Large intestine (tissue), 3 donors: ENCODE measurements at regions not wholly inside any gene's neighbourhood (a gene's known extent, or its start where the extent isn't known, plus 50 kb on each side); places are given as distances from the start of the nearest gene placed in this dataset.

ENCODE experiments used
- DNase-seq, 2 donors: peaks; one replicate each; pipeline versions ENCODE4 v3.0.0 to v3.0.0-alpha.2; 2013
- H3K27ac ChIP-seq: one replicate; pipeline ENCODE4 v1.5.1; 2013; ENCODE audit warnings: low read length
- H3K27me3 ChIP-seq: 2 replicates; pipeline ENCODE4 v1.6.1; 2013; ENCODE audit warnings: low read length; ENCODE audit not compliant: control insufficient read depth, insufficient read depth
- H3K36me3 ChIP-seq: 2 replicates; pipeline ENCODE4 v1.6.1; 2013; ENCODE audit warnings: low read length; ENCODE audit not compliant: control insufficient read depth, insufficient read depth
- H3K4me1 ChIP-seq: one replicate; pipeline ENCODE4 v1.6.1; 2013; ENCODE audit warnings: low read length; ENCODE audit not compliant: control insufficient read depth, insufficient read depth
- H3K4me3 ChIP-seq: one replicate; pipeline ENCODE4 v1.5.1; 2013; ENCODE audit warnings: low read length
- H3K9me3 ChIP-seq: one replicate; pipeline ENCODE4 v1.6.1; 2013; ENCODE audit warnings: mild to moderate bottlenecking, low read depth, low read length, moderate library complexity; ENCODE audit not compliant: control insufficient read depth
- WGBS: methylation state at CpG from one replicate; pipeline ENCODE4 v1.1.5; 2013; ENCODE audit warnings: low lambda C conversion rate; ENCODE audit not compliant: insufficient coverage; 5-methylcytosine and 5-hydroxymethylcytosine counted together

DNA sequence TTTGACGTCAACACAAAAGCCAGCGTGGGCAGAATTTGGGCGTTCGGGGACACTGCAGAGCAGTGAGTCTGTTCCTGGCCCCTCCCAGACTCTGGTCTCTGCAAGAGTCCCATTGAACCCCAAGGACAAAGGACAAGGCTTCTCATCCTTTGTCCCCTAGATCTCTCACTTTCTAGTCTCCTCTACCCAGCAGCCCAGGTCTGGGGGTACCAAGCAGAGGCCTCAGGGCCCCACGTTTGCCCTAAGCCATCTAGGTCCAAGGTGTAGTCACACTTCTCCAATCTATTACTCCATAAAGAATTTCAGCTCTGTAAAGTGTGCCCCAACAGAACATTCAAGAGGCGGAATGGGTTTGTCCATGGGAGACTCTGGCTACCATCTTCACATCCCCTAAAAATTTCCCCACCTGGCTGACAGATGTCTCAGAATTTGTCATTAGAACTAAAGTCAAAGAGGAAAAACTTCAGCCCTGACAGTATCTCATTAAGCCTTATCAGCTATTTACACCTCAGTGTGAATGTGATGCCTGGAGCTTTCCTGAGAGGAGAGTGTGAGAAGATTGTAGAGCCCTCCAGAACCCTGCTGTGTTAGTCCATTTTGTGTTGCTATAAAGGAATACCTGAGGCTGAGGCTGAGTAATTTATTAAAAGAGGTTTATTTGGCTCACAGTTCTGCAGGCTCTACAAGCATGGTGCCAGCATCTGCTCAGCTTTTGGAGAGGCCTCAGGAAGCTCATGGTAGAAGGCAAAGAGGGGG, 81.4 kb upstream of the HABP2 start:
- H3K9me3 ChIP-seq: no peaks in the 10 kb centered on the region
- WGBS: no CpG with 5 or more reads among the region's 6 CpGs
- no peaks in the 10 kb centered on the region for H3K36me3 ChIP-seq
- H3K27me3 ChIP-seq: no peaks in the 10 kb centered on the region
- no peak for DNase-seq
- H3K27ac ChIP-seq: no peak overlapping the region
- no peak overlapping the region for H3K4me3 ChIP-seq
- no peaks in the 10 kb centered on the region for H3K4me1 ChIP-seq

DNA sequence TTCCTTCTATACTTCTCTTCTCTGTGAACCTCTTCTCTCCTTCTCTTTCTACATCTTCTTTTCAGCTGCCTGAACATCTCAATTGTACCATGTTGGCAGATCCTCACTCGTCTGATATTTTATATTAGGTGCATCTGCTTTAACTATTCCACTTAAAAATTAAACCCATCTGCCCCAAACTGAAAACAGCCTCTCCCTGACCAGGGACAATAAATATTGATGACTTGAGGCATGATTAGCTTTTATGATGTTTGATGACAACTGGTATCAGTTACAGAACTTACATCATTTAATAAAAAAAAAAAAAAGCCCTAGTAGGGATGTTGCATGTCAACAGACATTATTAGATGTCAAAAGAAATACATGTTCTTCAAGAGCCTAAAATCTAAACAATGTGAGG, 79.8 kb upstream of the HABP2 start:
- no CpG with 5 or more reads among the region's 1 CpG for WGBS
- no peaks in the 10 kb centered on the region for H3K27me3 ChIP-seq
- H3K36me3 ChIP-seq: no peaks in the 10 kb centered on the region
- no peak overlapping the region for H3K4me3 ChIP-seq
- no peak overlapping the region for H3K27ac ChIP-seq
- no peaks in the 10 kb centered on the region for H3K4me1 ChIP-seq
- DNase-seq: no peak
- H3K9me3 ChIP-seq: no peaks in the 10 kb centered on the region

DNA sequence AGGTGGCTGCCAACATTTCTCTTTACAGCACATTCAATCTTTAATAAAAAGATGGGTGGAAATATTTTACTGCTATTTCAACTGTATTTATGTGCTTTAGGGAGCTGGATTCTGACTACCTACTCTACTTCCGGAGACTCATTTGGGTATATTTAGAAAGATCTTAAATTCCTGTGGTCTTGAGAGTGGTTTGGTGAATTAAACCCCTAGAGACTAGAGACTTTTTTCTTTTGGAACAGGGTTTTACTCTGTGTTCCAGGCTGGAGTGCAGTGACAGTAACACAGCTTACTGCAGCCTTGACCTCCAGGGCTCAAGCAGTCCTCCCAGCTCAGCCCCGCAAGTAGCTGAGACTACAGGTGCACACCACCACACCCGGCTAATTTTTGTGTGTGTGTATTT, 79.0 kb upstream of the HABP2 start:
- H3K36me3 ChIP-seq: no peaks in the 10 kb centered on the region
- H3K27me3 ChIP-seq: no peaks in the 10 kb centered on the region
- no peak overlapping the region for H3K27ac ChIP-seq
- no peaks in the 10 kb centered on the region for H3K4me1 ChIP-seq
- H3K4me3 ChIP-seq: no peak overlapping the region
- no CpG with 5 or more reads among the region's 3 CpGs for WGBS
- DNase-seq: no peak
- H3K9me3 ChIP-seq: no peaks in the 10 kb centered on the region

DNA sequence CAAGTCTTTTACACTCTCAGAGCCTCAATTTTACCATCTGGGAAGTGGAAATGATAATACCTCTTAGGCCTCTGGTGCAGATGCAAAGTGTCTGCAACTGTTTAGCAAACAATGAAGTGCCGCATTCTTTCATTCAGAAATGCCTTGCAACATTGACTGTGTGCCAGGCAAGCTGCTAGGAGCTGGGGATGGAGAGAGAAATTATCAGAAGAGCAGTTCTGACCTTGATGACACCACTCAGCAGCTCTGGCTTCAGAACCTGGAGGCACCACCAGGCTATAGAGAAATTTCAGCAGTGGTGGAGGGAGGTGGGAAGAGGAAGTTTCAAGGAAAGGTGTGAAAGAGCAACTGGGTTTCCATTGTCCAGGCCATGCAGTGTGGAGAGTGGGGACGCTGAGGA, 78.1 kb upstream of the HABP2 start:
- H3K4me1 ChIP-seq: no peaks in the 10 kb centered on the region
- no peak overlapping the region for H3K27ac ChIP-seq
- H3K4me3 ChIP-seq: no peak overlapping the region
- peaks cover 6% of the 10 kb centered on the region for H3K9me3 ChIP-seq
- DNase-seq: no peak
- no CpG with 5 or more reads among the region's 2 CpGs for WGBS
- no peaks in the 10 kb centered on the region for H3K36me3 ChIP-seq
- no peaks in the 10 kb centered on the region for H3K27me3 ChIP-seq

DNA sequence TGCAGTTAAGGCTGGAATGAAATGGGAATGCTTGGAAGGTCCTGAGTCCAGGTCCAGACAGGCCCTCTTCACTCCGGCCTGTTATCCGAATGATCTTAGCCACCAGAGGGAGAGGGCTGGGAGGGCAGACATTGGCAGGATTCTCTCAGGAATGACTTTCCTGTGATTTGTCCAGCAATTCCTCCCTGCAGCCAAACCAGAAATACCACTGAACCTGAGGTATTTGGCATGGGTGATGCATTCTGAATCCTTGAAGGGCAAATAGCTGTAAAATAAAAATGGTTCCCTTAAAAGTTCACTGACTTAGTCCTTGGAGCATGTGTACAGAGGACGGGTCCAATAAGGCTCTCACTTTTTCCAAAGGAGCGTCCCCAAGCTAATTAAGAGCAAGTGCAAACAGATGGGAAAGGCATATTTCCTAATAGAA, 77.5 kb upstream of the HABP2 start:
- no peak for DNase-seq
- Histone ChIP-seq H3K27me3 (no peaks in the 10 kb centered on the region), H3K4me3 (no peak overlapping the region), H3K4me1 (no peaks in the 10 kb centered on the region), H3K36me3 (no peaks in the 10 kb centered on the region), H3K27ac (no peak overlapping the region), H3K9me3 (peaks cover 9% of the 10 kb centered on the region)
- WGBS: 81% methylated on average over 2 of the region's 4 CpGs

DNA sequence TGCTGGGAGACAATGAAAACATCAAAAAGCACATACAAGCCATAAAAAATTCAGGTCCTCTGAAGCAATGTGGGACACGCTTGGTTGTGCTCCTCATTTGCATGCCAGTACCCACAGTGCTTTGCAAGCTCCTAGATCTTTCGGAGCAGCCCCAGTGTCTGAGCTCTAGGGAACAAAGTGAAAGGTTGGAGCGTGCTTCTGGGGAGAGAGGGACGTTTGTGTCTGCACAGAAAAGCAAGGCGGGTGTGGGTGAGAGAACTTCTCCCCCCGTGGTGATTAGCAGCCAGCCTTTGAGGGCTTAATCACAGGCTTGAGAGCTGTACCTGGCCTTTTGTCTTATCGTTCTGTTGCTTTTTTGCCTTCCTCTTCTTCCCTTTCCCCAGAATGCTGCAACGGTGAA, 76.7 kb upstream of the HABP2 start:
- Histone ChIP-seq H3K9me3 (peaks cover 9% of the 10 kb centered on the region), H3K4me3 (no peak overlapping the region), H3K36me3 (no peaks in the 10 kb centered on the region), H3K27ac (no peak overlapping the region), H3K27me3 (no peaks in the 10 kb centered on the region), H3K4me1 (no peaks in the 10 kb centered on the region)
- WGBS: no CpG with 5 or more reads among the region's 8 CpGs
- no peak for DNase-seq

DNA sequence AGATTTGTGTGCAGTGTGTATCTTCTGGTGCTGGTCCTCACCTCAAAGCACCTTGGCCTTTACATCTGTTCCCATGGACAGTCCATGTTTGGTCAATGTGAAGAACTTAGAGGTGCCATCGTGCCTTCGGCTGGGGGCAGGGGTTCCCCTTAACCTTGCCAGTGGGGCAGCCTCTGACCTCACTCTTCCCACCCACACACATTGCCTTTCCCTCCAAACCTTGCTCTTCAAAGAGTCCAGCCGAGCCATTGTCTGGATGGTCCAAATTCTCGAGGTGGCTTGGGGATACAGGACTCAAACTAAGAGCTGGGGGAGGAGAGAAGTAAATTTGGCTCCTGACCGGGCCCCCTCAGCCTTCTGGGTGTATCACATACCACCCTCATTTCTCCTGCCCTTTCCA, 76.2 kb upstream of the HABP2 start:
- Histone ChIP-seq H3K9me3 (peaks cover 11% of the 10 kb centered on the region), H3K4me3 (no peak overlapping the region), H3K27ac (no peak overlapping the region), H3K4me1 (no peaks in the 10 kb centered on the region), H3K36me3 (no peaks in the 10 kb centered on the region), H3K27me3 (no peaks in the 10 kb centered on the region)
- no CpG with 5 or more reads among the region's 5 CpGs for WGBS
- no peak for DNase-seq

DNA sequence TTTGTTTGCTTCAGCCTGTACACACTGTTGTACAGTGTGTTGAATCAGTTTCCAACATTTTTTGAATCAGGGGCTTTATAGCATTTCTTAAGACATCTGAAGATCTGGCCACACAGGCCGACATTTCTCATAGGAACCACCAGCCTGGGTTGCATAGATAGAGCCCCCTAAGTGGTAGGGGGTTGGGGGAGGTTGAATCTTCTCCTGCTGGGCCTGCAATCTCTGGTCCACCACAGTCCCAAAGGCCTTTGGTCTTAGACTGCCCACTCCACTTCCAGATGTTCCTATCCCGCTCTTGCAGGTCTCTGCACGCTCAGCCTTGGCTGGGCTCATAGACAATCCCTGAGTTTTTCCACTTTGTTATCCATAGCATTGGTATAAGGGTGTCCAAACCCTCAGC, 75.4 kb upstream of the HABP2 start:
- Histone ChIP-seq H3K27ac (no peak overlapping the region), H3K27me3 (no peaks in the 10 kb centered on the region), H3K9me3 (peaks cover 11% of the 10 kb centered on the region), H3K36me3 (no peaks in the 10 kb centered on the region), H3K4me3 (no peak overlapping the region), H3K4me1 (no peaks in the 10 kb centered on the region)
- no peak for DNase-seq
- no CpG with 5 or more reads among the region's 3 CpGs for WGBS

DNA sequence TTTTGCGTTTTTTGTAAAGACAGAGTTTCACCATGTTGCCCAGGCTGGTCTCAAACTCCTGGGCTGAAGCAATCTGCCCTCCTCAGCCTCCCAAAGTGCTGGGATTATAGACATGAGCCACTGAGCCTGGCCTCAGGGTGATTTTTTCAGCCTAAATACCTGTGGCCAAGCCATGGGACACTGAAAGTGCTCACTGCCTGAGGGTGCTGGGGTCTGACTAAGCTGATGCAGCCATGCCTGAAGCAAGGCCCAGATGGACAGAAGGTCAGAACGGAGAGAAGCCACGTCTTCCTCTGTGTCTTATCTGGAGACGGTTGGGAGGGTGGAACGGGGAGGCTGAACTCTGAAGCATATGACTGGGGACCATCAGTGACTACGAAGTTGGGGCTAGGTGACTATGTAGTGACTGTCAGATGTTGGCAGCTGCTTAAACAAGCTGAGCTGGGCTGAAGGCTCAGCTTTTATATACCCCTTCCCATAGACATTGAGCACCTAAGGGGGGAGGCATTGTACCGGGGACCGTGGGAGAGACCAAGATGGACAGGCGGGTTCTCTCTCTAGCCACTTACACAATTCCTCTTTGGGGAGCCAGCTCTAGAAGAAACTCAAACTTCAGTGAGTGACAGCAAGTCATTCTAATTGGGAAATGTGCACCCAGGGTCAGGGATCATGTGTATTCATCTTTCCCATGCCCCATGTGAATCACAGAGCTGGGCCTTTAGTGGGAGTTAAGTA, 73.3 kb upstream of the HABP2 start:
- no peak for DNase-seq
- Histone ChIP-seq H3K27me3 (no peaks in the 10 kb centered on the region), H3K9me3 (peaks cover 11% of the 10 kb centered on the region), H3K4me3 (no peak overlapping the region), H3K27ac (no peak overlapping the region), H3K4me1 (no peaks in the 10 kb centered on the region), H3K36me3 (no peaks in the 10 kb centered on the region)
- WGBS: no CpG with 5 or more reads among the region's 9 CpGs

DNA sequence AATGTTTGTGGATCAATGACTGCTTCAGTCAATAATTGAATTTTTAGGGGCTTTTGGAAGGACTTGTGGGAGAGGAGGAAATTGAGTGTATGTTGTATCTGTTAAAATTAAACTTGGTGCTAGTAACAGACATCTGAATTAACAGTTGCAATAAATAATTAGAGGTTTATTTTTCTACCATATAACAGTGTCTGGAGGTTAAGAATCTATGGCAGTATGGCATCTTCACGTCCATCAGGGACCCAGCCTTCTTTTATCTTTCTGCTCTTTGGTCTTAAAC, 72.8 kb upstream of the HABP2 start:
- Histone ChIP-seq H3K4me1 (no peaks in the 10 kb centered on the region), H3K9me3 (peaks cover 11% of the 10 kb centered on the region), H3K27ac (no peak overlapping the region), H3K27me3 (no peaks in the 10 kb centered on the region), H3K36me3 (no peaks in the 10 kb centered on the region), H3K4me3 (no peak overlapping the region)
- DNase-seq: no peak
- no CpG with 5 or more reads among the region's 1 CpG for WGBS
